GM12872 (cell line): ENCODE measurements at regions not wholly inside any gene's neighbourhood (a gene's known extent, or its start where the extent isn't known, plus 50 kb on each side); places are given as distances from the start of the nearest gene placed in this dataset.

ENCODE experiments used
- TF ChIP-seq, protein P1 (sequence below): IDR thresholded peaks from 3 replicates; pipeline ENCODE4 v1.5.1; 2011; ENCODE audit warnings: low read depth, mild to moderate bottlenecking, low read length, moderate library complexity; ENCODE audit not compliant: insufficient read depth

DNA sequence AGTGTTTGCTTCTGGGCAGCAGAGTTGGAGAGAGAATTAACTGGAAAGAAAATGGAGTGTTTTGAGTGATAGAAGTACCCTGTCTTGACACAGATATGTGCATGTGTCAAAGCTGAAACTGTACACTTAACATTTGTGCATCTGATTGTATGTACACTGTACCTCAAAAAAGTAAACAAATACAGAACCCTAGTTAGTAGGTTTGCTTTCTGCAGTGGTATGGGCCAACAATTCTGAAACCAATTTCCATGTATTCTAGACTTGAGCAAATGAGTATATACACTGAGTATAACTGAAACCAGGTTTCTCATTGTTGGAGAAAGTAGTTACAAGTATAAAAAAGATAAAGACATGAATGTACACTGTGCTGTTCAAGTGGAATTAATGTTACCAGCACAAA is 52.4 kb downstream of the ELAPOR2 start:
- TF ChIP-seq, protein P1, sequence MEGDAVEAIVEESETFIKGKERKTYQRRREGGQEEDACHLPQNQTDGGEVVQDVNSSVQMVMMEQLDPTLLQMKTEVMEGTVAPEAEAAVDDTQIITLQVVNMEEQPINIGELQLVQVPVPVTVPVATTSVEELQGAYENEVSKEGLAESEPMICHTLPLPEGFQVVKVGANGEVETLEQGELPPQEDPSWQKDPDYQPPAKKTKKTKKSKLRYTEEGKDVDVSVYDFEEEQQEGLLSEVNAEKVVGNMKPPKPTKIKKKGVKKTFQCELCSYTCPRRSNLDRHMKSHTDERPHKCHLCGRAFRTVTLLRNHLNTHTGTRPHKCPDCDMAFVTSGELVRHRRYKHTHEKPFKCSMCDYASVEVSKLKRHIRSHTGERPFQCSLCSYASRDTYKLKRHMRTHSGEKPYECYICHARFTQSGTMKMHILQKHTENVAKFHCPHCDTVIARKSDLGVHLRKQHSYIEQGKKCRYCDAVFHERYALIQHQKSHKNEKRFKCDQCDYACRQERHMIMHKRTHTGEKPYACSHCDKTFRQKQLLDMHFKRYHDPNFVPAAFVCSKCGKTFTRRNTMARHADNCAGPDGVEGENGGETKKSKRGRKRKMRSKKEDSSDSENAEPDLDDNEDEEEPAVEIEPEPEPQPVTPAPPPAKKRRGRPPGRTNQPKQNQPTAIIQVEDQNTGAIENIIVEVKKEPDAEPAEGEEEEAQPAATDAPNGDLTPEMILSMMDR = no peak

- TF ChIP-seq, protein P1 = no peak
These were observed 54.5 kb downstream of the ELAPOR2 start for GRCh38 chr7:87004956-87005355.

DNA sequence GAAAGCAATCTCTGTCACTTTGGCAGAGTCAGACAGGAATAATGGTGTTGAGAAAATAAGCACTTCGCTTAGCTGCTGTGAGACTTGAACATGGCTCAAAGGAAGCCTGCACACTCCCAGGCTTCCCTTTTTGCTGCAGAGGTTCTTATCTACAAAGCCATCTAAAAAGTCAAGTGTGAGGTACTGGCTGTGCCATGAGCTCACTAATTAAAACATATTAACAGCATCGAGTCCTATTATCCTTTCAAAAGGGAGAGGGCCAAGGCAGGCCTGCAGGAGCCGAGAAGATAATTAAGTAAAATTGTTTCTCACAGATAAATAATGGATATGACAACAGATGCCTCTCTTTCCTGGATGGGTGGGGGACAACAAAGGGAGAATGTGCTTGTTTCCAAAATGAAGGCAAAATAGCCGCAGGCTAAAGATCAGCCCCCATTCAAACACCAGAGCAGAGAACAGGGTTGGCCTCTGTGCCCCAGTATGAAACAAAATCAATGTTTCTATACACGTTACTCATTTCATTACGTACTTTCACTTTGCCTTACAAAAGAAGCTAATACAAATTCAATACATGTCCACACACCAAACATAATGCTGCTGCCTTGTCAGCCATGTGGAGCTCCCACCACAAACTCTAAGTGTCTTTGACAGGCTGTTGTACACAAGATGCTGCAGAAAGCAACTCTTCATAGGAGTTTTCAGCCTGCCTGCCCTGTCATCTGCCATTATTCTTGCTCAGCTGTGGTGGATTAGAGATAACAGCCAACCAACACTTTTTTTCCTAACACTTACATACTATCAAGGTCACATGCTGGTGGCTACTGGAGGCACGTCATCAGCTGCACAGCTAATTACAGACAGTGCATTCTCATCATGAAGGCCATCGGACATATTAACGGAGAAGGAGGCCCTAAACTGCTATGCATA is 55.3 kb downstream of the ELAPOR2 start:
- TF ChIP-seq, protein P1 = no peak

DNA sequence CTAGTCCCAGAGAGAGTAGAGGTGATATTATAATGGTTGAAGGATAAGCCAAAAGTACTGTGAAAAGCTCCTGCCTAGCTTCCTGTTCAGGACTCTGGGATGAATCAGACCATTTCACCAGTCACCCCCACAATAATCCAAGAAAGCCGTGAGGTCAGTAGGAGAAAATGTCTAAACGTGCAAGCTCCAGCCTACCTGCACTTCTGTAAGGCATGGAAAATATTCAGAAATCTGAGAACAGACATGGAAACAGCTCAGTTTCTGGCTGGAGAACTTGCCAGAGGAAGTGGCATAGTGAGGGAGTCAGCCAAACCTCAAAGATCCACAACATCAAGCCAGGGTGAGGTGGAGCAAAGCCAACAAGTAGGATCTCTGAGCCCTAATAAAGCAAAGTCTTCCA is 58.2 kb downstream of the ELAPOR2 start:
- TF ChIP-seq, protein P1 = no peak

- TF ChIP-seq, protein P1 = no peak
These were observed 59.1 kb downstream of the ELAPOR2 start for GRCh38 chr7:87000344-87000743.

GRCh38 chr7:86999750-87000149 is 59.7 kb downstream of the ELAPOR2 start:
- TF ChIP-seq, protein P1 = no peak

- TF ChIP-seq, protein P1 = no peak
These were observed 63.6 kb downstream of the ELAPOR2 start for GRCh38 chr7:86995814-86996213.
